HG03442 (cell line): ENCODE measurements at regions not wholly inside any gene's neighbourhood (a gene's known extent, or its start where the extent isn't known, plus 50 kb on each side); places are given as distances from the start of the nearest gene placed in this dataset.
"Not testable (repeated sequence)": the region's sequence is repeated elsewhere in the genome, so short reads cannot be mapped to it uniquely, and the experiment has no call there.

Source experiments
- ATAC-seq: cut with Tn5 transposase; IDR thresholded peaks from one replicate; pipeline ENCODE4 v1.9.1; 2021; ENCODE audit warnings: mild to moderate bottlenecking, moderate library complexity; ENCODE audit not compliant: unreplicated experiment

DNA sequence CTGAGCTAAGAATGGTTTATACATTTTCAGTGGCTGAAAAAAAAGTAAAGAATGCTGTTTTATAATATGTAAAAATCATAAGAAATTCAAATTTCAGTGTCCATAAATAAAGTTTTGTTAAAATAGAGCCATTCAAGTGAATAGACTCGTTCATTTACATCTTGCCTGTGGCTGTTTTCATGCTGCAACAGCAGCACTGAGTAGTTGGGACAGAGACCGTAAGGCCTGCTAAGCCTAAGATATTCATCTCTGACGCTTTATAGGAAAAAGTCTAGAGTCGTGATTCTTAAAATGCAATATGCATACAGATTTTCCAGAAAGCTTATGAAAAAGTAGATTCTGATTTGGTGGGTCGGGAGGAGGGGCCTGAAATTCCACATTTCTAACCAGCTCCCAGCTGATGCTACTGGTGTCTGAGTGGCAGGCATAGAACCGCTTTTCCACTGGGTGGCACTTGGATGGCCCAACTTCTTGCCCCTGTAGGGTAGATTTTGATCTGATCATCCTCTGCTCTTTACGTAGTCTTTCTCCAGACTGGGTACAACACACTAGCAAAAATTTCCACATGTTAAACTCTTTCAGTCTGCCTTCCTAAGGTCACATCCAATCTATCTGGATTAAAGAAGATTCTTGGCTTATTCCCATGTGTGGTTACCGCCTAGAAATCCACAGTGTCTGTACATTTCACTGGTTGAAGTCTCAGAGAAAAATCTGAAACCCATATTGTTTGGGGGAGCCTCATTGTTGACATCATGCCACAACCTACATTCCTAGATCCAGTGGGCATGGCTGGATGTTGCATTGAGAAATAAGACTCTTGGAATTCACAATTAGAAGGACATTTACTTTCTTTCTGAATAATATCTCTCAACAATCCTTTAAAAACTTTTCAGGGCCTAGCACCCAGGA is 151.2 kb downstream of the C12orf75 start:
- ATAC-seq, result no peak

- ATAC-seq, result no peak
Measured at GRCh38 chr12:105482951-105483350, 152.5 kb downstream of the C12orf75 start.

- no peak for ATAC-seq
Measured at GRCh38 chr12:105483691-105484090, 153.2 kb downstream of the C12orf75 start.

- ATAC-seq, result no peak
Measured at GRCh38 chr12:105485321-105485910, 154.9 kb downstream of the C12orf75 start.

GRCh38 chr12:105485921-105486320 is 155.4 kb downstream of the C12orf75 start:
- ATAC-seq, result no peak

GRCh38 chr12:105487963-105488362 is 157.5 kb downstream of the C12orf75 start:
- no peak for ATAC-seq

- no peak for ATAC-seq
Measured at GRCh38 chr12:105492591-105493545, 162.4 kb downstream of the C12orf75 start.

- ATAC-seq, result no peak
Measured at GRCh38 chr12:105499205-105499604, 168.7 kb downstream of the C12orf75 start.

DNA sequence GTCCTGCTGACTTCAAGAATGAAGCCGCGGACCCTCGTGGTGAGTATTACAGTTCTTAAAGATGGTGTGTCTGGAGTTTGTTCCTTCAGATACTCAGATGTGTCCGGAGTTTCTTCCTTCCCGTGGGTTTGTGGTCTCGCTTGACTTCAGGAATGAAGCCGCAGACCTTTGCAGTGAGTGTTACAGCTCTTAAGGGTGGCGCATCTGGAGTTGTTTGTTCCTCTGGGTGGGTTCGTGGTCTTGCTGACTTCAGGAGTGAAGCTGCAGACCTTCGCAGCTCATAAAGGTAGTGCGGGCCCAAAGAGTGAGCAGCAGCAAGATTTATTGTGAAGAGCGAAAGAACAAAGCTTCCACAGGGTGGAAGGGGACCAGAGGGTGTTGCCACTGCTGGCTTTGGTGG is 170.2 kb downstream of the C12orf75 start:
- not testable (repeated sequence) for ATAC-seq

- no peak for ATAC-seq
Measured at GRCh38 chr12:105502426-105502930, 172.0 kb downstream of the C12orf75 start.

DNA sequence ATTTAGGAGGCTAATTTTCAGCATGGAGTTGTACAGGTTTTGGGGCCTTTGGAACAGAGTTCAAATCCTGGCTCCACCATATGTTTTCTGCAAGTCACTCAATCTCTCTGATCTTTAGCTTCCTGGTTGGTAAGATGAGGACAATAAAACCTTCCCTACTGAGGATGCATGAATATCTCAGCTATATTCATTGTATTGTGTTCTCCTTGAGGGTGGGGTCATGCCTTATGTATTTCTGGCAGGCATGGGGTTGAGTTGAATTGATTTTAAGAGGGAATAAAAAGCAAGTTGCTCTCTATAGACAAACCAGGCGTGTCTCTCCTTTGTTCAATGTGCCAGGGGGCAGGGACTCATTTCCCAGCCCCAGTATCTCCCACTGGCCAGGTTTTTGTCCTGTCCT is 173.1 kb downstream of the C12orf75 start:
- ATAC-seq, result no peak

DNA sequence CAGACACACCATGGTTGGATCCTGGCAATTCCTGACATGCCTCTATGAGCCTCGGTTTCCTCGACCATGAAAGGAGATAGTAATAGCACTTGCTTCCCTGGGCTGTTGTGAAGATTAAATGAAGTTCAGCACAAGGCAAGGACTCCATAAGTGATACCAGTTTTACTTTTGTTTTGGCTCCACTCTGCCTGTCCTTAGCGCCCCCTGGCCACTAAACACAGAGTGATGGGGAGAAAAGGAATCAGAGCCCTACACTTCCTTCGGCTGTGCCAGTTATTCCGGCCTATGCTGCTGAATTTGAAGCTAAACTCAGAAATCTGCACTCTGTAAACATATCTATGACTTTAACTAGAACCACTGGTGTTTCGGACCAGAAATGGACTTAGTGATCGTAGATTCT is 173.8 kb downstream of the C12orf75 start:
- no peak for ATAC-seq

GRCh38 chr12:105506678-105507310 is 176.3 kb downstream of the C12orf75 start:
- no peak for ATAC-seq

DNA sequence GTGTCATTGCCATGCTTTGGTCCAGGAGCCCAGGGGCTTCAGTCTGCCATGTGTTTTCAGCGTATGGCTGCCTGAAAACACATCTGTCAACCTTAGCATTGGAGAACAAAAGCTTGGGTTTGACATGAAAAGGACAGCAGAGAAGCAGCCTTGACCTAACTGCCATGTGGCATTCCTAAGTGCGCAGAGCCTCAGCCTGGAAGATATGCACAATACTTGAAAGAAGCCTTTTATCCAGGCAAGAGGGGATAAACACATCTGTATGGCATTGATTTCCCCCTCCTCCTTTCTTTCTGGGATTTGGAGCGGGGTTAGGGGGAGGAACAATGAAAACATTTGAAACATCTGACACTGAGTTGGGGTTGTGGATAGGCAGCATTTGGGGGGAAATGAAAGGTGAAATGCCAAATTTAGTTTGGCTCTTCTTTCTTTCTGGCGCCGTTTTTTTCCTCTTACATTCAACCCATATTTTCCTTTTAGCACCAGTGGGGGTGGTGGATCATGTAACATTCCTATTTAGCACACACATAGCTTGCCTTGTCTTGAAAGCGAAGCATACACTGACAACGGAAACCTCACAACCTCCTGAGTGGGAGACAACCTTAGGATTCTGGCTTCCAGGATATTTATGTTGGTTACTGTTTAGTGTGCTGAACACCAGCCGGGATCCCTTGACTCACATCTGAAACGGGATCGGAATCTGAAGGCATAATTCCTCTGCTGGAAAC is 177.0 kb downstream of the C12orf75 start:
- ATAC-seq, result no peak

- no peak for ATAC-seq
Measured at GRCh38 chr12:105508096-105508495, 177.6 kb downstream of the C12orf75 start.

DNA sequence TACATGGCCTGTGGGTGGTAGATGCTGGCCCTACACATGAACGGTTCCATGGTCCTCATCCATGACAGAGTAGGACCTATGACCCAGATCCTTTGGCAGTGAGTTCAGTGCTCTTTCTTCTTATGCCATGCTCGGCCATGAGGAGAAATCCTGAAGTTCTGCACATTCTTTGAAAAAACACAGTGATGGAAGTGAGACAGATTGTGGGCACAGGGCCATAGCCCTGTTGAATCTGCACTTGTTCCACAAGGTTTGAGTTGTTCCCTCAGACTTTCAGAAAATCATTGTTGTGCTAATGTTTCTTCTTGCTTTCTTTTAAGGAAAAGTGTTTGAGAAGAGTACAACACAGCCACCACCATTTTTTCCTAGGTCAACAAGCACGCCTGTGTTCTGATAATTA is 180.0 kb downstream of the C12orf75 start:
- no peak for ATAC-seq

DNA sequence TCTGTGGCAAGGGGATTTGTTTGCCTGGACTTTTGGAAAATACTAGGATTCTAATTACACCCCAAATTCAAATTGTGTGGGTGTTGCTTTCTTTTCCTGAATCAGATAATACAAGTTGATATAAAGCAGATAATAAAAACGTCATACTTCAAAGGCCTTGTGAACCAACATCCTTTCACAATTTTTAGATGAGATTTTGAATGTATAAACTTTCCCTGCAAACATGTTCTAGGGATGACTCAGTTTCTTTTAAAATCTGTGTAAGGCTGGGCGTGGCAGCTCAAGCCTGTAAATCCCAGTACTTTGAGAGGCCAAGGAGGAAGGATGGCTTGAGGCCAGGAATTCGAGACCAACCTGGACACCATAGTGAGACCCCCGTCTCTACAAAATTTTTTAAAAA is 182.4 kb downstream of the C12orf75 start:
- not testable (repeated sequence) for ATAC-seq

DNA sequence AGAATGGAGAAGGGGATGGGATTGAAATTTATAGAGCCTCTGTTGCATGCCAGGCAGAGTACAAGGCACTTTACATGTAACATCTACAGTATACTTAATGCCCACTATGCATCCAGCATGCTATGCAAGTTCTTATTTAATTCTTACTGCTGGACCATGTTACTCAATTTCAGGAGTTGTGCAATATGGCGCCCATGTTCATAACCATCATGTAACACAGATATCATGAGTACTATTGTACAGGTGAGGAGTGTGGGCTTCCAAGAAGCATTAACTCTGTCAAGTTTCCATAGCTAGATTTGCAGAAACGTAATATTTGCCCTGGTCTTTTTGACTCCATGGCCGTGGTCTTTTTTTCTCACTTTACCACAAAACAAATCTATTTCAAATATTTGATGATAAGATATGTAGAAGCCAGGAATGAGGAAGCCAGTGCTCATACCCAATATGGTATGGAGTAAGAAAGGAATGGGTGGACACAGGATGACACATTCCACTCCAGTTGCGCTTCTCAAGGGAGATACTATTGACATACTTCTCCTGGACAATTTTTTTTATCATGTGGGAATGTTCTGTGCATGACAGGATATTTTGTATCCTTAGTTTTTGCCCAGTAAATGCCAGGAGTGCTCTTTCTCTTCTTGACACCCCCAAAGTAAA is 191.8 kb downstream of the C12orf75 start:
- ATAC-seq, result no peak
